TTC549 (cell line): ENCODE measurements at regions not wholly inside any gene's neighbourhood (a gene's known extent, or its start where the extent isn't known, plus 50 kb on each side); places are given as distances from the start of the nearest gene placed in this dataset.
"Not testable (repeated sequence)": the region's sequence is repeated elsewhere in the genome, so short reads cannot be mapped to it uniquely, and the experiment has no call there.

Experiments
- FAIRE-seq: peaks from 2 replicates; lab custom pipeline; 2012; peaks lifted over from hg19 to GRCh38; lab: Jason Lieb, UNC

DNA sequence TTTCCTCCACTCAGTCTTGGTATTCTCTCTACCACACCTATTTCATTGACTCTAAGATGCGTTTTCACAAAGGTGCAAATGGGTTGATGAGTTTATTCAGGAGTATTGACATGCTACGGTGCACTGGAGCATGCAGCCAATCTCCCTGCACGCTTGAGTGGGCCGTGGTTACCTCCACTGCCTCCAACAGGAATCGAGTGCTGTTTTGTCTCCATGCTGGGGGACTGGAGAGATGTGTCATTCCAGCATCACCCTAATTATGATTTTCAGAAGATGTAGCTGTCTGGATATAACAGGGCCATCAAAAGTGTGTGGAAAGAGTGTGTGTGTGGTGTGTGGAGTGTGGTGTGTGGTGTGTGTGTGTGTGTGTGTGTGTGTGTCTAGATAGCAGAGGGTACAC lies 351.6 kb upstream of the ZFHX3 start:
- no peak for FAIRE-seq

GRCh38 chr16:73398604-73399003 lies 350.7 kb upstream of the ZFHX3 start:
- FAIRE-seq, result not testable (repeated sequence)

GRCh38 chr16:73396556-73396955 lies 348.6 kb upstream of the ZFHX3 start:
- FAIRE-seq, result no peak

- FAIRE-seq, result no peak
Measured at GRCh38 chr16:73390936-73391335, 343.0 kb upstream of the ZFHX3 start.

DNA sequence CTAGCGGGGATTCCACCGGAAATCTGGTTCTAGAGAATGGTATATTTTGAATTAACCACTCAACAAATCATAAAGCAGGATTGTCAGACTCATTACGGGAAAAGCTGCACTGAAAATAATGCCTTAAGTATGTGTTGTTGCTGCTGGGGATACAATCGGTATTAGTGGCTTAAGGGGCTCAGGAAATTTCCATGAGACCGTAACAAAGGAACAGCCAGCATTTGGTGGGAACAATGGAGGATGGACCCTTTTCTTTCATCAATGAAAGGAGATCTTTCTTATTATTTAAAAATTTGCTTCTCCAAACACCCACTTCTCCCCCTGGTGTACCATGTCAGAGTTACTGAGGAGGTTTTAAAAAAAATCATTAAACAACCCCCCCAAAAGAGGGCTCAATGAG lies 342.6 kb upstream of the ZFHX3 start:
- no peak for FAIRE-seq

GRCh38 chr16:73389085-73389484 lies 341.2 kb upstream of the ZFHX3 start:
- no peak for FAIRE-seq

- FAIRE-seq, result no peak
Measured at GRCh38 chr16:73387979-73388378, 340.1 kb upstream of the ZFHX3 start.

GRCh38 chr16:73385696-73386095 lies 337.8 kb upstream of the ZFHX3 start:
- no peak for FAIRE-seq

DNA sequence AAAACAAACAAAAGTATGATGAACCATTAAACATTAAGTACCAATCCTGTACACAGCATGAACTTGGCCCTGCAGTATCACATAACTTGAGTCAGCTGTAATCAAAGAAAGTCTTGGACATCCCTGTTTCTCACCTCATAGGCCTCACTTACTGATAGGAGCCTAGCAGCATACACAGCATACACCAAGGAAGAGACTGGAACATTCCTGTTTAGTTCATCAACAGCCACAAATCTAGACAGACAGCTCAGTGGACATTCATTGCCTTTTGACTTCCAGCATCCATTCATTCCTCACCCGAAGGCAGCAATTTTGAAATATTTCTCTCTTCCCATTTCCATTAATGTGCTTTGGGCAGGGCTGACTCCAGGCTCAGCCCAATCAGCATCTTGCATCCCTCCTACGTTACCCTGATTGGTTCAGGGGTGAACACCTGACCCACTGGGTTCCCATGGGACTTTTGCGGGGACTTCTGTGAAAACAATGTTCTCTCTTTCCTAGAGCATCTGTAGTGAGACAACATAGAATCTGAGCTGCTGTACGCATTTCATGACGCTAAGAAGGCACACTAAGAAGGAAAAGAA lies 336.7 kb upstream of the ZFHX3 start:
- no peak for FAIRE-seq

- FAIRE-seq, result no peak
Measured at GRCh38 chr16:73383988-73384365, 336.0 kb upstream of the ZFHX3 start.

GRCh38 chr16:73383195-73383987 lies 335.5 kb upstream of the ZFHX3 start:
- no peak for FAIRE-seq

- FAIRE-seq, result no peak
Measured at GRCh38 chr16:73378471-73378870, 330.5 kb upstream of the ZFHX3 start.

DNA sequence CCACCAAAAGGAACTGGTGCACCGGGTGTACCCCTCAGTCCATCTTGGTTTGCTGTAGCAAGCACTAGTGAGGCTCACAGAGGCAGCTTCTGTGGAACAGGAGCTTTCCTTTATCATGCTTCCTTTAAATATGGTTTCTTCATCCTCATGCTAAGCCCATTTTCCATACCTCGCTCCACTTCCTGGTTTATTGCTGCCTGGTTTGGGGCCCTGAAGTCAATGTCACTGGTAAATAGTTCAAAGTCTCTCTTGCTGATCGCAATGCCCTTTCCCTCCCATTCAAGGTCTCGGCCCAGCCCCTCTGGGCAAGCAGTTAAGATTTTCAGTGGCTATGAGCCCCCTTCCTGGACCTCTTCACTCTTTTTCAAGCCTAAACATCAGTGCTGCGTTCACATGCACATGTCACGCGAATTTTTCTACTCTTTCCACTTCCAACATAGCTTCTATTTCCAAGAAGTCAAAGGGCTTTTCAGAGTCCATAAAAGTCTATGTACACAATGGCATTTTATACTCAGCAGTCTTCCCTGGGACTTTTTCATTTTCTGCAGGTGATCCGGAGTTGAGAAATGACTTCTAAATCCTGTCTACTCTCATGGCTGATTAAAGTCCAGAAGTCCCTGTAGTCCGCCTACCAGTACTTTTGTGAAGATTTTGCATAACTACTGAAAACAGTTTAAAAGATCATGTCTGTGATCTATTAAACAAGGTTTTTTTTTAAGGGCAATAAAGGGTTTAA lies 323.8 kb upstream of the ZFHX3 start:
- no peak for FAIRE-seq

GRCh38 chr16:73369851-73370250 lies 321.9 kb upstream of the ZFHX3 start:
- no peak for FAIRE-seq

- FAIRE-seq, result no peak
Measured at GRCh38 chr16:73368715-73369114, 320.8 kb upstream of the ZFHX3 start.

DNA sequence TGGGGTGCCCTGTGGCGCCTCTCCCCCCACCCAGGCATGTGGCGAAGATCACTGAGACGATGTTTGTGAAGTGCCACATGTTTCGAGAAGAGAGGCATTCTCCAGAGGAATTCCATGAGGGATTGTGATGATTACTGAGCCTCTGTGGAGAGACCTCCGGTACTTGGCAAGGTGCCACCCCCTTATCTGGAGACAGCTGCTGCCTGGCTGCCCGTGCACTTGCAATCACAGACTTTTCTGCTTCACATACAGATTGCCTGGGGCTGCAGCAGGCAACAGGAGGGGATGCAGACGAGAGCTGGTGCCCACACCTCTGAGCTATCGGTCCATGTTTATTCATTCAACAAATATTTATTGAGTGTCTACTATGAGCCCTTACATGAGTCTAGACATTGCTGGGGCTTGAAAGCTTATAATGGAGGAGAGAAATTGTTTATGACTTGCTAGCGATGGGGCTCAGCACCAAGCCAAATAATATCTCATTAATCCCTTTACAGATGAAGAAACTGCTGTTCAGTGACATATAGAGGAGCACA lies 317.2 kb upstream of the ZFHX3 start:
- FAIRE-seq, result no peak

DNA sequence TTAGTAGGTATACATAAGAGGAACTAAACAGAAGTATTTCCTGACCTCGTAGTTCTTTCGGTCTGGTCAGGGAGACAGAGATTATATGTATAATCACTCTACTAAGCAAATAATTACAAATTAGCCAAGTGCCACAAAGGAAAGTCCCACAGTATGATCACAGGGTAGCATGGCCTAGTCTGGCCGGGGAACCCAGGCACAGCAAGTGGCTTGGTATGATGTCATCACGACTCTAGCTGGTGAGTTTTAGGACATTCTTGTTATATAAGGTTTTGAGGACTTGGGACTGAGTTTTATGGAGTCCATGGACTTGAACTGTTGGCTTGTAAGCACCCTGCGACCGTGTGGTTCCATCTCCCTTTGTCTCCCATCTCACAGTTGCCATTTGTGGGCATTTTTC lies 316.5 kb upstream of the ZFHX3 start:
- FAIRE-seq, result no peak

DNA sequence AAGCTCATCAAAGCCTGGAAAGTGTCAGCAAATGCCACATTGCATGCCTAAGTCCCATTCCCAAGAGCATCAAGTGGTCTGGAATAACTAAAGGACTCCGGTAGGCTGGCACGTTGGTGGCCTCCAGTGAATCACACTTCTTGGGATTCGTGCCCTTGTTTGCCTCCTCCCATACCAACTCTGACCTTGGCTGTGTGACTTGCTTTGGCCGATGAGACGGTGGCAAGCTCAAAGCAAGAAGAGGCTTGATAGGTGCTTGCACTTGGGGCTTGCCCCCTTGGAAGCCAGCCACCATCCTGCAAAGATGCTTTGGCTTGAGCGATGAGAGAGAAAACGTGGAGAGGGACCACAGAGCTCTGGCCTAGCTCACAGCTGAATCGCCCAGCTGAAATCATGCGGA lies 313.1 kb upstream of the ZFHX3 start:
- no peak for FAIRE-seq

DNA sequence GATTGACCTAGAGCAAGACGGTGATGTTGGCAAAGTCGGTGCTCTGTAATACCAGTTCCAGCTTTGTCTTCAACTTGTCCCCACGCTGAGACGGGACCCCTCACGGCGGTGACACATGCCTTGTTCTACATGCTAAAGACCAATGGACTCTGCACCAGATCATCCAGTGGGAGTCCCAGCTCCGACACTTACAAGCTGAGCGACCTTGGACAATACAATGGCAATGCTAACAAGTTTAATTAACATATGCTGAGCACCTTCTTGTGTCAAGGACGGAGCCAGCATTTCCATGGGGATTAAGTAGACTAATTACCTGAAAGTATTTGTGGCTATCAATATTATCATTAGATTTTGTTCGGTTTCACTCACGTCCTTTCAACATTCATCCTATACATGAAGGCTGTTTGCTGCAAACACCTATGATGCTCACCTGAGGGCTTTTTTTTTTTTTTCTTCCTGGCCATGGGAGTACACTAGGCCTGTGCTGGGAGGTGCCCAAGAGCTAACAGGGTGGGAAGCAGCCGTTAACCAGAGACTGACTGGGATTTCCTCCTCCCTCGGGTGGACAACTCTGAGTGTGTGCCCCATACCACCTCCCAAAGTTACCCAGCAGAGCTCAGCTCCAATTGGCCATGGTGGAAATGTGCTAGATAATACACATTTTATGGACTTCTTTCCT lies 308.6 kb upstream of the ZFHX3 start:
- no peak for FAIRE-seq

DNA sequence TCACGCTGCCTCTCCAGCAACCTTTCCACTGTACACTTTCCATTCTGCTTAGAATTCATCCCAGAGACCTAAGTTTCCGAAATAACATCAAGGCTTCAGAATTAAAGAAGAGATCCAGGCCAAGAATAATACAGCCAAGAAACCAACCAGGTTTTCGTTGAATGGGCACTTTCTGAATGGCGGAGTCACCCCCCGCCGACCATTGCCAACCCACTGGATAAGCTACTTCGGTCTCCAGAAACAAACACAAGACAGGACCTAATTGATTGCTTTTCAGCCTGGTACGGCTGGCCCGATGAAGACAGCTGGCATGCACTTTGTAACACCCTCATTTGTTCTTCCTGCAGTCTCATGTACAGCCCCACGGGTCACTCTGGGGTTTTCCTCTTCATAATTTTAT lies 308.1 kb upstream of the ZFHX3 start:
- no peak for FAIRE-seq

DNA sequence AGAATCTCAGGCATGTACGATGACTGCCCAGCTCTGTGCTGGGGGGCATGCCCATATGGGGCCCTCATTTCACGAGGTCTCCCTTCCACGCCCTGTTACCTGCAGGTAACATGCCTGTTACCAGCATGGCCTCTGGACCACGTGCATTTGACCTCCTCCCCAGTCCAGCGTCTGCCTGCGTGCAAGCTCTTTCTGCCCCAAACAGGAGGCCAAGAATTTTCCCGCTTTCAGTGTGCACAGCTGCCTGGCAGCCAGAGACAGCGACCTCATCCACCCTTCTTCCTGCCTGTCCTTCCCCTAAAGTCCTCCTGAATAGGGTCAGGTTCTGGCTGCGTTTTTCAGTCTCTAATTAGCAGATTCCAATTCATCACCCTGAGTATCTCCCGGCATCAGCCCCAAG lies 306.5 kb upstream of the ZFHX3 start:
- no peak for FAIRE-seq

GRCh38 chr16:73350707-73351452 lies 303.0 kb upstream of the ZFHX3 start:
- no peak for FAIRE-seq
